KOPT-K1 (cell line): ENCODE measurements at regions not wholly inside any gene's neighbourhood (a gene's known extent, or its start where the extent isn't known, plus 50 kb on each side); places are given as distances from the start of the nearest gene placed in this dataset.
"Not testable (repeated sequence)": the region's sequence is repeated elsewhere in the genome, so short reads cannot be mapped to it uniquely, and the experiment has no call there.

ENCODE experiments used
- H3K27ac ChIP-seq: fragments of 200-600 bp; sonication (generic); 2 replicates; pipeline ENCODE4 v1.5.1; 2016; ENCODE audit warnings: antibody characterized with exemption, mild to moderate bottlenecking, low read depth, low read length; ENCODE audit not compliant: poor library complexity, severe bottlenecking
- H3K36me3 ChIP-seq: fragments of 200-600 bp; sonication (generic); 2 replicates; pipeline ENCODE4 v1.5.1; 2017; ENCODE audit warnings: antibody characterized with exemption, mild to moderate bottlenecking, low read length, moderate library complexity; ENCODE audit not compliant: insufficient read depth
- H3K9me3 ChIP-seq: fragments of 200-600 bp; sonication (generic); 2 replicates; pipeline ENCODE4 v1.5.1; 2017; ENCODE audit warnings: antibody characterized with exemption, low read length, mild to moderate bottlenecking; ENCODE audit not compliant: insufficient read depth, poor library complexity, severe bottlenecking

- H3K36me3 ChIP-seq, result no peaks in the 10 kb centered on the region
- H3K27ac ChIP-seq, result no peak overlapping the region
- H3K9me3 ChIP-seq, result no peaks in the 10 kb centered on the region
Measured at GRCh38 chr21:28580585-28580984, 412.1 kb downstream of the LTN1 start.

- no peaks in the 10 kb centered on the region for H3K9me3 ChIP-seq
- no peaks in the 10 kb centered on the region for H3K36me3 ChIP-seq
- no peak overlapping the region for H3K27ac ChIP-seq
Measured at GRCh38 chr21:28579986-28580550, 412.6 kb downstream of the LTN1 start.

DNA sequence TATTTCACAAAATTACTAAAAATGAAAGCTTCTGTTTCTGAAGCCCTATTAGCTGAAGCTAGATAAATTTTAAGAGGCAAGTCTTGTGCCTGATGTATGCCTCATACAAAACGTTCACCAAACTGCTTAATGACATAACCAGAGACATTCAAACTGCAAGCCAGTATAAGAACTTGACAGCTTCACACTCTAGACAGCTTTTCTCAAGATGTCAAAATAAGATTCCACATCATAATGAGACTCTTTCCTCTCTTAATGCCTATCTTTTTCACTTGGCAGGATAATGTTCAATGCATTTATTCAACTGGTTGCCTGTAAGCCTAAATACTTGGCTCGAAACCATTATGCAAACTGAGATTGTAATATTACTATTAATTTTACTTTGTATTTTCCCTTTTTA is 424.0 kb downstream of the LTN1 start:
- H3K36me3 ChIP-seq, result no peaks in the 10 kb centered on the region
- H3K9me3 ChIP-seq, result no peaks in the 10 kb centered on the region
- H3K27ac ChIP-seq, result no peak overlapping the region

DNA sequence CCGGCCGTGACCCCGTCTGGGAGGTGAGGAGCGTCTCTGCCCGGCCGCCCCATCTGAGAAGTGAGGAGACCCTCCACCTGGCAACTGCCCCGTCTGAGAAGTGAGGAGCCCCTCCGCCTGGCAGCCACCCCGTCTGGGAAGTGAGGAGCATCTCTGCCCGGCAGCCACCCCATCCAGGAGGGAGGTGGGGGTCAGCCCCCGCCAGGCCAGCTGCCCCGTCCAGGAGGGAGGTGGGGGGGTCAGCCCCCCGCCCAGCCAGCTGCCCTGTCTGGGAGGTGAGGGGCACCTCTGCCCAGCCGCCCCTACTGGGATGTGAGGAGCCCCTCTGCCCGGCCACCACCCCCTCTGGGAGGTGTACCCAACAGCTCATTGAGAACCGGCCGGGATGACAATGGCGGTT is 428.7 kb downstream of the LTN1 start:
- H3K36me3 ChIP-seq, H3K27ac ChIP-seq, H3K9me3 ChIP-seq: not testable (repeated sequence)

GRCh38 chr21:28561772-28562171 is 430.9 kb downstream of the LTN1 start:
- no peak overlapping the region for H3K27ac ChIP-seq
- H3K9me3 ChIP-seq, result no peaks in the 10 kb centered on the region
- no peaks in the 10 kb centered on the region for H3K36me3 ChIP-seq

DNA sequence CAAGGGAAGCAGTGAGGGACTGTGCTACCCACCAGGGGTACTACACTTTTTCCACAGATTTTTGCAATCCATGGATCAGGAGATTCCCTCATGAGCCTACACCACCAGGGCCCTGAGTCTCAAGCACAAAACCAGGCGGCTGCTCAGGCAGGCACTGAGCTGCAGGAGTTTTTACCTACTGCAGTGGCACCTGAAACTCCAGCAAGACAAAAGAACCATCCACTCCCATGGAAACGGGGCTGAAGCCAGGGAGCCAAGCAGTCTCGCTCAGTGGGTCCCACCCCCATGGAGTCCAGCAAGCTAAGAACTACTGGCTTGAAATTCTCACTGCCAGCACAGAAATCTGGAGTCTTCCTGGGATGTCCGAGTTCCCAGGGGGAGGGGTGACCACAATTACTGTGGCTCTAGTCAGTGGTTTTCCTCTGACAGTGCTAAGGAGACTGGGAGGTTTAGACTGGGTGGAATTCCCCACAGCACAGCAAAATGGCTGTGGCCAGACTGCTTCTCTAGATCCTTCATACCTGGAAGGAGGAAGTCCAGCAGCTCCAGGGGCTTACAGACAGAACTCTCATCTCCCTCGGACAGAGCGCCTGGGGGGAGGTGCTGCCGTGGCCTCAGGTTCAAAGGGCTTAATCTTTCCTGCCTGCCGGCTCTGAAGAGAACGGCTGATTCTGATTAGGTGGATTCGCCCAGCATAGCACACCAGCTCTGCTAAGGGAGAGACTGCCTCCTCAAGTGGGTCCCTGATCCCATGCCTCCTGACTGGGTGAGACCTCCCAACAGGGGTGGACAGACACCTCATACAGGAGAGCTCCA is 437.8 kb downstream of the LTN1 start:
- Histone ChIP-seq H3K9me3 (no peaks in the 10 kb centered on the region), H3K27ac (no peak overlapping the region), H3K36me3 (no peaks in the 10 kb centered on the region)

- H3K9me3 ChIP-seq, result no peaks in the 10 kb centered on the region
- no peaks in the 10 kb centered on the region for H3K36me3 ChIP-seq
- no peak overlapping the region for H3K27ac ChIP-seq
Measured at GRCh38 chr21:28550057-28550825, 442.4 kb downstream of the LTN1 start.

DNA sequence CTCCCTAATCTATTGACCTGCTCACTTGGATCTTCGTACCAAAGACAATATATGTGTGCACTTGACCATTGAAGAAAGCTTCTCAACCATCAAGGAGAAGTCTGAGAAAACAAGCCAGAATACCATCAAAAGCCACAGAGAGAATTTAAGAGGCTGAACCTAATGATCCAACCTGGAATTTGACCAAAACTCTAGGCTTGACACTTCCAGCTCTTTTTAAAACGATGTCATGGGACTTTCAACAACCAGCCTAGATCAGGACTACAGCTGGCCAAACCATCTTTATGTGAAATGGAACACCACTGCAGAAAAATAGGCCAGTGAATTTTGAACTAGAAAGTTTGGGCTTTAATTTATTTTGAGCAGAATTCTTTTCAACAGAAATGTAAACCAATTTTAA is 444.4 kb downstream of the LTN1 start:
- Histone ChIP-seq H3K27ac (no peak overlapping the region), H3K36me3 (no peaks in the 10 kb centered on the region), H3K9me3 (no peaks in the 10 kb centered on the region)

DNA sequence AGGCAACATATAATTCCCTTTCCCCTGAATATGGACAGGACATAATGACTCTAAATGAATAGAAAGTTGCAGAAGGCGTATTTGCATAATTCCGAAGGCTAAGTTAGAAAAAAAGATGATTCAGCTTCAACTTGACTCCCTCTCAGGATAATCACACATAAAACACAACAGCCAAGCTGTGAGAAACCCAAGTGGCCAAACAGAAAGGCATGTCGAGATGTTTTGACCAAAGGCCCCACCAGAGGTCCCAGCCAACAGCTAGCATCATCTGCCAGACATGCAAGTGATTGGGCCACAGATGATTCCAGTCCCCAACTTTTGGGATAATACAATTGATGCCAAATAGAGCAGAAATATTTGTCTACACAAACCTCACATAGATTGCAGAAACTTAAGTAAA is 444.9 kb downstream of the LTN1 start:
- Histone ChIP-seq H3K36me3 (no peaks in the 10 kb centered on the region), H3K9me3 (no peaks in the 10 kb centered on the region), H3K27ac (no peak overlapping the region)

GRCh38 chr21:28543975-28544374 is 448.7 kb downstream of the LTN1 start:
- no peaks in the 10 kb centered on the region for H3K36me3 ChIP-seq
- no peak overlapping the region for H3K27ac ChIP-seq
- no peaks in the 10 kb centered on the region for H3K9me3 ChIP-seq

- Histone ChIP-seq H3K27ac (no peak overlapping the region), H3K36me3 (no peaks in the 10 kb centered on the region), H3K9me3 (no peaks in the 10 kb centered on the region)
Measured at GRCh38 chr21:28541371-28542112, 451.1 kb downstream of the LTN1 start.

GRCh38 chr21:28540514-28540913 is 452.2 kb downstream of the LTN1 start:
- no peaks in the 10 kb centered on the region for H3K36me3 ChIP-seq
- H3K9me3 ChIP-seq, result no peaks in the 10 kb centered on the region
- H3K27ac ChIP-seq, result no peak overlapping the region

DNA sequence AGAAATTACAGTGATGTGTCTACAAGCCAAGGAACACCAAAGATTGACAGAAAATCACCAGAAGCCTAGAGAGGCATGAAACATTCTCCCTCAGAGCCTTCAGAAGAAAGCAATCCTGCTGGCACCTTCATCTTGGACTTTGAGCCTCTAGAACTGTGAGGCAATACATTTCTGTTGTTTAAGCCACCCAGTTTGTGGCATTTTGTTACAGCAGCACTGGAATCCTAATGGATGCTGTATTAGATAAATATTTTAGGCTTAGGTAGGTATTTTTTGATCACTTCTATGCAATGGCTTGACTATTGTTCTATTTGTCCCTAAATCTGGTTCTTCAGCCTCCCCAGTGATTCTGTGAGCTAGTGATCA is 453.1 kb downstream of the LTN1 start:
- Histone ChIP-seq H3K27ac (no peak overlapping the region), H3K9me3 (no peaks in the 10 kb centered on the region), H3K36me3 (no peaks in the 10 kb centered on the region)

GRCh38 chr21:28538987-28539622 is 453.6 kb downstream of the LTN1 start:
- Histone ChIP-seq H3K9me3 (no peaks in the 10 kb centered on the region), H3K27ac (no peak overlapping the region)

More at GRCh38 chr21:28538987-28539622, 453.6 kb downstream of the LTN1 start:
- H3K36me3 ChIP-seq, result no peaks in the 10 kb centered on the region
